K562 (cell line): ENCODE measurements at regions not wholly inside any gene's neighbourhood (a gene's known extent, or its start where the extent isn't known, plus 50 kb on each side); places are given as distances from the start of the nearest gene placed in this dataset.

Source experiments
- ATAC-seq: fragments of 200-7000 bp; cut with Tn5 transposase; 3 replicates; pipeline ENCODE4 v1.9.1; 2020; ENCODE audit warnings: moderate library complexity
- BruUV-seq: library from RNA; stranded (reverse); fragments of 400-500 nt; replicated peaks from 2 replicates; lab custom pipeline; 2021; lab: Mats Ljungman, UMichigan
- CTCF ChIA-PET: fragments of 300-600 bp; formaldehyde crosslinking; extraction: SDS; loops from one replicate; lab custom pipeline; 2021; ENCODE audit warnings: low intra/inter-chr PET ratio; lab: Yijun Ruan, JAX
- POLR2A ChIA-PET: fragments of 300-600, 350-650 bp; sonication (Branson Sonifier 250); formaldehyde crosslinking; extraction: SDS; loops from one replicate; lab custom pipeline; 2021; ENCODE audit warnings: antibody characterized with exemption, inconsistent platforms; lab: Yijun Ruan, JAX
- DNase-seq, 4 experiments: peaks; one replicate each; pipeline versions ENCODE4 v3.0.0 to v3.0.0-alpha.2; 2011 to 2018; ENCODE audit warnings: low spot score in 3 of 4, mixed read lengths in 3 of 4; ENCODE audit errors: extremely low read depth in 1 of 4
- FAIRE-seq: peaks from 2 replicates; lab custom pipeline; 2011; peaks lifted over from hg19 to GRCh38; lab: Jason Lieb, UNC
- H2AFZ ChIP-seq: 2 replicates; pipeline ENCODE4 v1.6.0; 2011; ENCODE audit warnings: low read depth, low read length, control low read depth, inconsistent platforms
- H3K27ac ChIP-seq: fragments of 200-600 bp; 3 replicates; pipeline ENCODE4 v1.8.0; 2011; ENCODE audit warnings: low read depth, mild to moderate bottlenecking, control low read depth, inconsistent platforms, low read length, moderate library complexity, mixed read lengths; ENCODE audit errors: extremely low read depth
- H3K27me3 ChIP-seq, 2 experiments: fragments of 300-600 bp in 1 of 2; 2 replicates in 1 of 2; 3 replicates in 1 of 2; pipeline versions ENCODE4 v1.6.0 to v1.8.0; 2011; ENCODE audit warnings: inconsistent platforms in 2 of 2, low read length in 2 of 2, mild to moderate bottlenecking in 1 of 2, mixed read lengths in 1 of 2, moderate library complexity in 1 of 2; ENCODE audit not compliant: control insufficient read depth in 2 of 2, insufficient read depth in 2 of 2
- H3K36me3 ChIP-seq: fragments of 300-600 bp; 3 replicates; pipeline ENCODE4 v1.8.0; 2011; ENCODE audit warnings: mild to moderate bottlenecking, low read length, inconsistent platforms; ENCODE audit not compliant: control insufficient read depth, insufficient read depth
- H3K4me1 ChIP-seq, 2 experiments: fragments of 200-600 bp in 1 of 2; replicated peaks in 1 of 2; 2 replicates in 1 of 2; 3 replicates in 1 of 2; pipeline versions ENCODE4 v1.5.1 to v1.8.0; 2011; ENCODE audit warnings: inconsistent platforms in 2 of 2, low read length in 2 of 2, mild to moderate bottlenecking in 1 of 2, mixed read lengths in 1 of 2, moderate library complexity in 1 of 2; ENCODE audit not compliant: control insufficient read depth in 2 of 2, insufficient read depth in 2 of 2
- H3K4me2 ChIP-seq: 2 replicates; pipeline ENCODE4 v1.6.1; 2011; ENCODE audit warnings: low read length, control low read depth, inconsistent platforms, mixed read lengths; ENCODE audit not compliant: insufficient read depth
- H3K4me3 ChIP-seq: fragments of 200-600 bp; sonication (generic), shearing (Covaris generic); 2 replicates; pipeline ENCODE4 v1.5.1; 2016; ENCODE audit warnings: control low read depth, inconsistent platforms
- H3K79me2 ChIP-seq: fragments of 200-600 bp; 3 replicates; pipeline ENCODE4 v1.8.0; 2011; ENCODE audit warnings: low read length, inconsistent platforms; ENCODE audit not compliant: control insufficient read depth, insufficient read depth
- H3K9ac ChIP-seq, 2 experiments: 2 replicates each; pipeline versions ENCODE4 v1.6.0 to v1.6.1; 2011; ENCODE audit warnings: low read depth in 2 of 2, low read length in 2 of 2, control low read depth in 1 of 2, inconsistent platforms in 1 of 2, mild to moderate bottlenecking in 1 of 2, mixed read lengths in 1 of 2; ENCODE audit not compliant: insufficient read depth in 1 of 2
- H3K9me1 ChIP-seq: one replicate; pipeline ENCODE4 v1.6.0; 2011; ENCODE audit warnings: inconsistent platforms, mild to moderate bottlenecking, low read length, moderate library complexity; ENCODE audit not compliant: control insufficient read depth, insufficient read depth
- H3K9me3 ChIP-seq: replicated peaks from 2 replicates; pipeline ENCODE4 v1.5.1; 2011; ENCODE audit warnings: low read depth, low read length, inconsistent platforms; ENCODE audit not compliant: control insufficient read depth, insufficient read depth
- H4K20me1 ChIP-seq: replicated peaks from 2 replicates; pipeline ENCODE4 v1.6.1; 2011; ENCODE audit warnings: low read length, inconsistent platforms, mixed read lengths; ENCODE audit not compliant: control insufficient read depth, insufficient read depth
- BRD9 ChIP-seq: fragments of 450-650 bp; IDR thresholded peaks from 2 replicates; pipeline ENCODE4 v1.6.1; 2018; ENCODE audit warnings: low read depth; ENCODE audit not compliant: partially characterized antibody
- CBX5 ChIP-seq: IDR thresholded peaks from 2 replicates; pipeline ENCODE4 v1.6.1; 2014; ENCODE audit warnings: low read depth, borderline replicate concordance
- FOSL1 ChIP-seq: fragments of 200-800 bp; sonication (Bioruptor generic); conservative IDR thresholded peaks from 2 replicates; pipeline ENCODE4 v1.6.1; 2016; ENCODE audit warnings: missing genetic modification characterization, missing compliant biosample characterization
- MYC ChIP-seq, 2 experiments: fragments of 250-450 bp in 1 of 2; sonication (Bioruptor Pico) in 1 of 2; IDR thresholded peaks; 2 replicates each; pipeline versions ENCODE4 v1.5.1 to v1.6.1; 2012 to 2021; ENCODE audit warnings: low read depth in 2 of 2, borderline replicate concordance in 1 of 2, improper control_type of control experiment in 1 of 2, low read length in 1 of 2, mild to moderate bottlenecking in 1 of 2, moderate library complexity in 1 of 2
- NEUROD1 ChIP-seq: fragments of 150-350 bp; IDR thresholded peaks from 2 replicates; pipeline ENCODE4 v1.6.1; 2014; ENCODE audit warnings: borderline replicate concordance, low read length, low read depth; ENCODE audit not compliant: partially characterized antibody
- NFIC ChIP-seq: fragments of 450-650 bp; IDR thresholded peaks from 2 replicates; pipeline ENCODE4 v1.6.1; 2017; ENCODE audit warnings: mild to moderate bottlenecking, inconsistent platforms
- NRF1 ChIP-seq, 2 experiments: fragments of 450-650 bp; IDR thresholded peaks in 1 of 2; conservative IDR thresholded peaks in 1 of 2; 2 replicates each; pipeline ENCODE4 v1.6.1; 2014; ENCODE audit warnings: mild to moderate bottlenecking in 2 of 2
- SIX5 ChIP-seq, 2 experiments: IDR thresholded peaks; 2 replicates each; pipeline ENCODE4 v1.6.1; 2011; ENCODE audit warnings: low read length in 2 of 2, borderline replicate concordance in 1 of 2, low read depth in 1 of 2, mild to moderate bottlenecking in 1 of 2, moderate library complexity in 1 of 2; ENCODE audit not compliant: insufficient read depth in 1 of 2
- SOX6 ChIP-seq: fragments of 450-650 bp; IDR thresholded peaks from 2 replicates; pipeline ENCODE4 v1.6.1; 2014; ENCODE audit warnings: mild to moderate bottlenecking
- SP2 ChIP-seq: IDR thresholded peaks from 2 replicates; pipeline ENCODE4 v1.6.1; 2011; ENCODE audit warnings: mild to moderate bottlenecking, low read depth, low read length, moderate library complexity; ENCODE audit not compliant: poor library complexity, severe bottlenecking; ENCODE audit errors: extremely low read depth
- WGBS: fragments of 100-300 bp; shearing (Covaris generic); methylation state at CpG from one replicate; pipeline ENCODE4 v1.1.6; 2016; ENCODE audit warnings: low coverage, mixed read lengths; ENCODE audit not compliant: insufficient coverage; ENCODE audit errors: missing lambda C conversion rate; 5-methylcytosine and 5-hydroxymethylcytosine counted together
- in situ Hi-C: fragments of 300-500 bp; cut with MboI; formaldehyde crosslinking; loops from 4 replicates; pipeline ENCODE4 v1.15.0; 2018; ENCODE audit warnings: inconsistent platforms, mixed read lengths
- intact Hi-C: fragments of 100-400 bp; cut with micrococcal nuclease; formaldehyde crosslinking; loops from 2 replicates; pipeline ENCODE4 v1.14.2; 2022
- TF ChIP-seq, protein P1 (sequence below): fragments of 250-450 bp; sonication (Bioruptor Pico); IDR thresholded peaks from 2 replicates; pipeline ENCODE4 v1.5.0; 2021
- TF ChIP-seq, protein P2 (sequence below): sonication (generic); formaldehyde crosslinking; IDR thresholded peaks from 2 replicates; pipeline ENCODE4 v1.8.1; 2023; ENCODE audit warnings: mild to moderate bottlenecking, missing genetic modification reagents
- TF ChIP-seq, protein P3 (sequence below): fragments of 450-650 bp; formaldehyde crosslinking; conservative IDR thresholded peaks from 2 replicates; pipeline ENCODE4 v1.4.0; 2022; ENCODE audit warnings: mild to moderate bottlenecking, missing genetic modification characterization
- TF ChIP-seq, protein P4 (sequence below): sonication (generic); formaldehyde crosslinking; IDR thresholded peaks from 2 replicates; pipeline ENCODE4 v1.8.0; 2023; ENCODE audit warnings: mild to moderate bottlenecking, missing genetic modification reagents
- TF ChIP-seq, protein P5 (sequence below), 2 experiments: IDR thresholded peaks; 2 replicates each; pipeline ENCODE4 v1.6.1; 2011; ENCODE audit warnings: borderline replicate concordance in 1 of 2, control low read depth in 1 of 2, low read depth in 1 of 2, low read length in 1 of 2, mild to moderate bottlenecking in 1 of 2, mixed read lengths in 1 of 2, moderate library complexity in 1 of 2; ENCODE audit not compliant: insufficient read depth in 1 of 2, insufficient read length in 1 of 2, poor library complexity in 1 of 2, severe bottlenecking in 1 of 2; ENCODE audit errors: extremely low read depth in 1 of 2

DNA sequence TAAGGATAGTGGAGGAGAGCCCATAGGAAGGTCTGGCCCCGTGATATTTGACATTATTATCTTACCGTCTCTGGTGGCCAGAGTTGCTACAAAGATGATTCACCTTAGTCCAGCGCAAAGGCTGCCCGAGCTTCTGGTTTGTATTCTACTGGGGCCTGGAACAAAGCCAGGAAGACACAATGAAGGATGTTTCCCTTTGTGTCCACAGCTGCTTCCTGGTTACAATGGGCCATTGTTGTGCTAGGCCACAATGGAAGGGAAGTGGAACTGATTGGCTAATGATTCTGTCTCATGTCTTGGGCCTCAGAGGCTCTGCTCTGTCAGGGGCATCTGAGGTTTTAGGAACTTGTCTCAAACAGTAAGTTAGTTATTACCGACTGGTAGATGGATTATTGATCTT, 132.2 kb downstream of the TDRD15 start:
- Histone ChIP-seq H3K4me1 (peaks cover 0 to 15% of the 10 kb centered on the region in 2 experiments; a peak in 2 of 5 replicates), H3K79me2 (no peaks in the 10 kb centered on the region), H4K20me1 (no peaks in the 10 kb centered on the region), H3K9me1 (no peaks in the 10 kb centered on the region), H3K36me3 (no peaks in the 10 kb centered on the region), H3K9ac (no peak overlapping the region), H3K4me2 (no peak overlapping the region), H3K9me3 (no peaks in the 10 kb centered on the region), H3K27me3 (no peaks in the 10 kb centered on the region), H2AFZ (peak overlapping the region; percentile 38), H3K27ac (no peak overlapping the region), H3K4me3 (no peak overlapping the region)
- CTCF ChIA-PET: no interaction called here
- no TSS peak for BruUV-seq
- DNase-seq: peak in 2 of 4 experiments; percentile 20 to 63
- peak; percentile 74 for FAIRE-seq
- 7% methylated on average over 5 of the region's 5 CpGs for WGBS
- intact Hi-C loops: loop anchor here (10.0 kb wide), 1 partner anchor 81 kb away; no protein-coding TSS in a partner anchor
- ATAC-seq: peak; percentile 66
- POLR2A ChIA-PET: interaction anchor here (0.9 kb wide), 1 partner anchor 16 kb away, joined by 5 read pairs; no protein-coding TSS in a partner anchor
- in situ Hi-C loops: loop anchor here (25.0 kb wide), 1 partner anchor 594 kb away; the partner anchor contains the start of genes GDF7 and HS1BP3
- TF ChIP-seq NRF1 (conservative IDR thresholded peaks at IDR 0.05 in 1 of 2, IDR thresholded peaks at IDR 0.05 in 1 of 2) (0 out of 4 replicates have a peak, but pooled peaks of 1 of the 2 experiments have one; percentile 16), CBX5 (no peak), MYC (IDR thresholded peaks at IDR 0.05; ENCODE audit: low read depth, low read length) (no peak), MYC (CRISPR knock-in tag; IDR thresholded peaks at IDR 0.05; ENCODE audit: borderline replicate concordance, low read depth) (no peak), SOX6 (peak; percentile 93), NEUROD1 (no peak), BRD9 (no peak), NFIC (peak; percentile 86), FOSL1 (peak; percentile 56), SIX5 (IDR thresholded peaks at IDR 0.05; ENCODE audit: borderline replicate concordance in 1 of 2, insufficient read depth in 1 of 2, low read depth in 1 of 2, low read length in 2 of 2) (no peak), SP2 (no peak)
- TF ChIP-seq, protein P1, sequence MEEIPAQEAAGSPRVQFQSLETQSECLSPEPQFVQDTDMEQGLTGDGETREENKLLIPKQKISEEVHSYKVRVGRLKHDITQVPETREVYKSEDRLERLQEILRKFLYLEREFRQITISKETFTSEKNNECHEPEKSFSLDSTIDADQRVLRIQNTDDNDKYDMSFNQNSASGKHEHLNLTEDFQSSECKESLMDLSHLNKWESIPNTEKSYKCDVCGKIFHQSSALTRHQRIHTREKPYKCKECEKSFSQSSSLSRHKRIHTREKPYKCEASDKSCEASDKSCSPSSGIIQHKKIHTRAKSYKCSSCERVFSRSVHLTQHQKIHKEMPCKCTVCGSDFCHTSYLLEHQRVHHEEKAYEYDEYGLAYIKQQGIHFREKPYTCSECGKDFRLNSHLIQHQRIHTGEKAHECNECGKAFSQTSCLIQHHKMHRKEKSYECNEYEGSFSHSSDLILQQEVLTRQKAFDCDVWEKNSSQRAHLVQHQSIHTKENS (CRISPR knock-in tag): no peak
- TF ChIP-seq, protein P2, sequence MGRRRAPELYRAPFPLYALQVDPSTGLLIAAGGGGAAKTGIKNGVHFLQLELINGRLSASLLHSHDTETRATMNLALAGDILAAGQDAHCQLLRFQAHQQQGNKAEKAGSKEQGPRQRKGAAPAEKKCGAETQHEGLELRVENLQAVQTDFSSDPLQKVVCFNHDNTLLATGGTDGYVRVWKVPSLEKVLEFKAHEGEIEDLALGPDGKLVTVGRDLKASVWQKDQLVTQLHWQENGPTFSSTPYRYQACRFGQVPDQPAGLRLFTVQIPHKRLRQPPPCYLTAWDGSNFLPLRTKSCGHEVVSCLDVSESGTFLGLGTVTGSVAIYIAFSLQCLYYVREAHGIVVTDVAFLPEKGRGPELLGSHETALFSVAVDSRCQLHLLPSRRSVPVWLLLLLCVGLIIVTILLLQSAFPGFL (CRISPR knock-in tag): no peak
- TF ChIP-seq, protein P3, sequence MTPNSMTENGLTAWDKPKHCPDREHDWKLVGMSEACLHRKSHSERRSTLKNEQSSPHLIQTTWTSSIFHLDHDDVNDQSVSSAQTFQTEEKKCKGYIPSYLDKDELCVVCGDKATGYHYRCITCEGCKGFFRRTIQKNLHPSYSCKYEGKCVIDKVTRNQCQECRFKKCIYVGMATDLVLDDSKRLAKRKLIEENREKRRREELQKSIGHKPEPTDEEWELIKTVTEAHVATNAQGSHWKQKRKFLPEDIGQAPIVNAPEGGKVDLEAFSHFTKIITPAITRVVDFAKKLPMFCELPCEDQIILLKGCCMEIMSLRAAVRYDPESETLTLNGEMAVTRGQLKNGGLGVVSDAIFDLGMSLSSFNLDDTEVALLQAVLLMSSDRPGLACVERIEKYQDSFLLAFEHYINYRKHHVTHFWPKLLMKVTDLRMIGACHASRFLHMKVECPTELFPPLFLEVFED (CRISPR knock-in tag): no peak
- TF ChIP-seq, protein P4, sequence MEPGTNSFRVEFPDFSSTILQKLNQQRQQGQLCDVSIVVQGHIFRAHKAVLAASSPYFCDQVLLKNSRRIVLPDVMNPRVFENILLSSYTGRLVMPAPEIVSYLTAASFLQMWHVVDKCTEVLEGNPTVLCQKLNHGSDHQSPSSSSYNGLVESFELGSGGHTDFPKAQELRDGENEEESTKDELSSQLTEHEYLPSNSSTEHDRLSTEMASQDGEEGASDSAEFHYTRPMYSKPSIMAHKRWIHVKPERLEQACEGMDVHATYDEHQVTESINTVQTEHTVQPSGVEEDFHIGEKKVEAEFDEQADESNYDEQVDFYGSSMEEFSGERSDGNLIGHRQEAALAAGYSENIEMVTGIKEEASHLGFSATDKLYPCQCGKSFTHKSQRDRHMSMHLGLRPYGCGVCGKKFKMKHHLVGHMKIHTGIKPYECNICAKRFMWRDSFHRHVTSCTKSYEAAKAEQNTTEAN (CRISPR knock-in tag): no peak
- TF ChIP-seq, protein P5, sequence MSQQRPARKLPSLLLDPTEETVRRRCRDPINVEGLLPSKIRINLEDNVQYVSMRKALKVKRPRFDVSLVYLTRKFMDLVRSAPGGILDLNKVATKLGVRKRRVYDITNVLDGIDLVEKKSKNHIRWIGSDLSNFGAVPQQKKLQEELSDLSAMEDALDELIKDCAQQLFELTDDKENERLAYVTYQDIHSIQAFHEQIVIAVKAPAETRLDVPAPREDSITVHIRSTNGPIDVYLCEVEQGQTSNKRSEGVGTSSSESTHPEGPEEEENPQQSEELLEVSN (IDR thresholded peaks at IDR 0.05; ENCODE audit: borderline replicate concordance in 1 of 2, extremely low read depth in 1 of 2, insufficient read depth in 1 of 2, insufficient read length in 1 of 2, low read depth in 1 of 2, low read length in 1 of 2, poor library complexity in 1 of 2, severe bottlenecking in 1 of 2): no peak
